SU-DHL-6 (cell line): ENCODE measurements at regions not wholly inside any gene's neighbourhood (a gene's known extent, or its start where the extent isn't known, plus 50 kb on each side); places are given as distances from the start of the nearest gene placed in this dataset.

Experiments used
- H2AFZ ChIP-seq: fragments of 200-600 bp; sonication (generic); 2 replicates; pipeline ENCODE4 v1.6.1; 2014; ENCODE audit warnings: low read depth, mild to moderate bottlenecking, moderate library complexity, mixed read lengths, antibody characterized with exemption, low read length; ENCODE audit not compliant: severe bottlenecking
- H3F3A ChIP-seq: fragments of 200-600 bp; shearing (Covaris generic); 2 replicates; pipeline ENCODE4 v1.6.0; 2016; ENCODE audit warnings: antibody characterized with exemption, mild to moderate bottlenecking; ENCODE audit not compliant: insufficient read depth
- H3K27ac ChIP-seq: fragments of 200-600 bp; sonication (generic); 2 replicates; pipeline ENCODE4 v1.5.1; 2016; ENCODE audit warnings: low read depth, mild to moderate bottlenecking, low read length, moderate library complexity, mixed read lengths
- H3K27me3 ChIP-seq: fragments of 200-600 bp; sonication (generic), shearing (Covaris generic); 2 replicates; pipeline ENCODE4 v1.6.0; 2014; ENCODE audit warnings: mild to moderate bottlenecking, low read length
- H3K36me3 ChIP-seq: fragments of 200-600 bp; sonication (generic); 2 replicates; pipeline ENCODE4 v1.6.1; 2014; ENCODE audit warnings: mild to moderate bottlenecking, low read length, mixed read lengths
- H3K4me2 ChIP-seq: fragments of 300-600, 200-600 bp; shearing (Covaris generic), sonication (generic); 2 replicates; pipeline ENCODE4 v1.6.0; 2014; ENCODE audit warnings: low read length, low read depth, mild to moderate bottlenecking; ENCODE audit not compliant: poor library complexity, severe bottlenecking
- H3K4me3 ChIP-seq: fragments of 200-600 bp; sonication (generic); 2 replicates; pipeline ENCODE4 v1.5.1; 2014; ENCODE audit warnings: antibody characterized with exemption, low read length, mild to moderate bottlenecking, mixed read lengths; ENCODE audit not compliant: insufficient read depth, poor library complexity, severe bottlenecking
- H3K79me2 ChIP-seq: fragments of 200-600 bp; sonication (generic); 2 replicates; pipeline ENCODE4 v1.6.1; 2014; ENCODE audit warnings: mild to moderate bottlenecking, low read length, moderate library complexity; ENCODE audit not compliant: insufficient read depth
- H3K9ac ChIP-seq: fragments of 200-600 bp; sonication (generic); 2 replicates; pipeline ENCODE4 v1.7.0; 2014; ENCODE audit warnings: mild to moderate bottlenecking, low read length
- H3K9me2 ChIP-seq: fragments of 200-600 bp; sonication (generic); replicated peaks from 2 replicates; pipeline ENCODE4 v1.6.1; 2014; ENCODE audit warnings: low read length; ENCODE audit not compliant: insufficient read depth
- H3K9me3 ChIP-seq: fragments of 200-600 bp; sonication (generic); 2 replicates; pipeline ENCODE4 v1.6.1; 2014; ENCODE audit warnings: low read length, mixed read lengths; ENCODE audit not compliant: insufficient read depth
- H4K20me1 ChIP-seq: fragments of 200-600 bp; sonication (generic); 2 replicates; pipeline ENCODE4 v1.6.1; 2014; ENCODE audit warnings: low read depth, mild to moderate bottlenecking, antibody characterized with exemption, low read length, moderate library complexity, mixed read lengths
- CTCF ChIP-seq: fragments of 200-600 bp; sonication (generic); IDR thresholded peaks from one replicate; pipeline ENCODE4 v1.5.1; 2017; ENCODE audit warnings: antibody characterized with exemption, mild to moderate bottlenecking, low read length, moderate library complexity; ENCODE audit not compliant: insufficient read depth, poor library complexity, severe bottlenecking
- EZH2phosphoT487 ChIP-seq: fragments of 200-600 bp; sonication (generic), shearing (Covaris generic); conservative IDR thresholded peaks from 2 replicates; pipeline ENCODE4 v1.6.1; 2018; ENCODE audit warnings: mild to moderate bottlenecking, antibody characterized with exemption, low read length, moderate library complexity, mixed read lengths

- Histone ChIP-seq H3K36me3 (no peaks in the 10 kb centered on the region), H3F3A (no peaks in the 10 kb centered on the region), H4K20me1 (no peaks in the 10 kb centered on the region), H3K9me2 (no peaks in the 10 kb centered on the region), H3K4me2 (no peak overlapping the region), H3K4me3 (no peak overlapping the region), H3K9me3 (no peaks in the 10 kb centered on the region), H3K9ac (no peak overlapping the region), H2AFZ (no peak overlapping the region), H3K79me2 (no peaks in the 10 kb centered on the region), H3K27ac (no peak overlapping the region), H3K27me3 (no peaks in the 10 kb centered on the region)
- TF ChIP-seq EZH2phosphoT487 (no peak), CTCF (no peak)
Observed at GRCh38 chr12:102745971-102746600, 171.0 kb downstream of the PAH start.

GRCh38 chr12:102741196-102741595 is 175.8 kb downstream of the PAH start:
- Histone ChIP-seq H3K9ac (no peak overlapping the region), H3F3A (no peaks in the 10 kb centered on the region), H4K20me1 (no peaks in the 10 kb centered on the region), H3K4me3 (no peak overlapping the region), H3K9me2 (no peaks in the 10 kb centered on the region), H3K27ac (no peak overlapping the region), H3K36me3 (no peaks in the 10 kb centered on the region), H3K79me2 (no peaks in the 10 kb centered on the region), H3K9me3 (no peaks in the 10 kb centered on the region), H3K27me3 (no peaks in the 10 kb centered on the region), H2AFZ (no peak overlapping the region), H3K4me2 (no peak overlapping the region)
- TF ChIP-seq CTCF (no peak), EZH2phosphoT487 (no peak)

GRCh38 chr12:102740141-102740955 is 176.7 kb downstream of the PAH start:
- Histone ChIP-seq H3K4me2 (no peak overlapping the region), H3K9me2 (no peaks in the 10 kb centered on the region), H3K27me3 (no peaks in the 10 kb centered on the region), H3K9ac (no peak overlapping the region), H3K27ac (no peak overlapping the region), H3F3A (no peaks in the 10 kb centered on the region), H4K20me1 (no peaks in the 10 kb centered on the region), H2AFZ (no peak overlapping the region), H3K79me2 (no peaks in the 10 kb centered on the region), H3K9me3 (no peaks in the 10 kb centered on the region), H3K4me3 (no peak overlapping the region), H3K36me3 (no peaks in the 10 kb centered on the region)
- TF ChIP-seq EZH2phosphoT487, result no peak
- no peak for TF ChIP-seq CTCF
